Nephron (organoid): ENCODE measurements at regions not wholly inside any gene's neighbourhood (a gene's known extent, or its start where the extent isn't known, plus 50 kb on each side); places are given as distances from the start of the nearest gene placed in this dataset.

ENCODE experiments used
- H3K27ac Mint-ChIP-seq, 3 experiments: 2 replicates each; pipeline ENCODE4 v1.8.0; 2020; ENCODE audit warnings: mixed read lengths in 3 of 3, mild to moderate bottlenecking in 2 of 3, moderate library complexity in 1 of 3
- H3K27me3 Mint-ChIP-seq: 2 replicates; pipeline ENCODE4 v1.8.0; 2021; ENCODE audit warnings: low read depth, mild to moderate bottlenecking, moderate library complexity, mixed read lengths
- H3K36me3 Mint-ChIP-seq: 2 replicates; pipeline ENCODE4 v1.8.0; 2020; ENCODE audit warnings: low read depth, mixed read lengths
- H3K4me1 Mint-ChIP-seq: 2 replicates; pipeline ENCODE4 v1.8.0; 2020; ENCODE audit warnings: mixed read lengths
- H3K4me3 Mint-ChIP-seq, 3 experiments: 2 replicates each; pipeline ENCODE4 v1.8.0; 2020; ENCODE audit warnings: mild to moderate bottlenecking in 3 of 3, mixed read lengths in 3 of 3, moderate library complexity in 2 of 3
- H3K9me3 Mint-ChIP-seq: 2 replicates; pipeline ENCODE4 v1.8.0; 2020; ENCODE audit warnings: mixed read lengths
- TF ChIP-seq, protein P1 (sequence below), 3 experiments: fragments of 200-600 bp; sonication (generic); IDR thresholded peaks; one replicate each; pipeline ENCODE4 v1.5.0; 2021; ENCODE audit warnings: antibody characterized with exemption in 3 of 3; ENCODE audit not compliant: unreplicated experiment in 3 of 3

DNA sequence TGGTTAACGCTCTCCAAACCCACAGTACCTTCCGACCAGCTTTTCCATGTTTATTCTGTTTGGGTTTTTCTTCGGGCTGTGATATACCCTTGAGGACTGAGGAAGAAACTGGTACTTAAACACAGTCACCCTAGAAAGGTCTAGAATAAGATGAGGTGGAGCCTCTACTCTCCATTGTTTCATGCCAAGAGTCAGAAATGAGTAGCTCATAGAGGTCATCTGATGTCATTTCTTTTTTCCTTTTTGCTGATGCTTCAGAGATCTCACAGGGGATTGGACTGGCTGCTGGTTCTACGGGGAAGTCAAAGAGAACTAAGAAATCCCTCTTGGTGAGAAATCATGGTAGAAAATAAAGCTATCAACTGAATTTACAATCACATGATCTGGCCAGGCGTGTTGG lies 538.2 kb upstream of the TMEM132C start:
- Mint-ChIP-seq H3K9me3 (peaks cover 6% of the 10 kb centered on the region), H3K27me3 (peaks cover 6% of the 10 kb centered on the region), H3K4me1 (peaks cover 3% of the 10 kb centered on the region), H3K27ac (no peak overlapping the region), H3K4me3 (no peak overlapping the region), H3K36me3 (no peaks in the 10 kb centered on the region)
- TF ChIP-seq, protein P1, sequence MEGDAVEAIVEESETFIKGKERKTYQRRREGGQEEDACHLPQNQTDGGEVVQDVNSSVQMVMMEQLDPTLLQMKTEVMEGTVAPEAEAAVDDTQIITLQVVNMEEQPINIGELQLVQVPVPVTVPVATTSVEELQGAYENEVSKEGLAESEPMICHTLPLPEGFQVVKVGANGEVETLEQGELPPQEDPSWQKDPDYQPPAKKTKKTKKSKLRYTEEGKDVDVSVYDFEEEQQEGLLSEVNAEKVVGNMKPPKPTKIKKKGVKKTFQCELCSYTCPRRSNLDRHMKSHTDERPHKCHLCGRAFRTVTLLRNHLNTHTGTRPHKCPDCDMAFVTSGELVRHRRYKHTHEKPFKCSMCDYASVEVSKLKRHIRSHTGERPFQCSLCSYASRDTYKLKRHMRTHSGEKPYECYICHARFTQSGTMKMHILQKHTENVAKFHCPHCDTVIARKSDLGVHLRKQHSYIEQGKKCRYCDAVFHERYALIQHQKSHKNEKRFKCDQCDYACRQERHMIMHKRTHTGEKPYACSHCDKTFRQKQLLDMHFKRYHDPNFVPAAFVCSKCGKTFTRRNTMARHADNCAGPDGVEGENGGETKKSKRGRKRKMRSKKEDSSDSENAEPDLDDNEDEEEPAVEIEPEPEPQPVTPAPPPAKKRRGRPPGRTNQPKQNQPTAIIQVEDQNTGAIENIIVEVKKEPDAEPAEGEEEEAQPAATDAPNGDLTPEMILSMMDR (IDR thresholded peaks at IDR 0.05; ENCODE audit: unreplicated experiment in 3 of 3), result no peak

DNA sequence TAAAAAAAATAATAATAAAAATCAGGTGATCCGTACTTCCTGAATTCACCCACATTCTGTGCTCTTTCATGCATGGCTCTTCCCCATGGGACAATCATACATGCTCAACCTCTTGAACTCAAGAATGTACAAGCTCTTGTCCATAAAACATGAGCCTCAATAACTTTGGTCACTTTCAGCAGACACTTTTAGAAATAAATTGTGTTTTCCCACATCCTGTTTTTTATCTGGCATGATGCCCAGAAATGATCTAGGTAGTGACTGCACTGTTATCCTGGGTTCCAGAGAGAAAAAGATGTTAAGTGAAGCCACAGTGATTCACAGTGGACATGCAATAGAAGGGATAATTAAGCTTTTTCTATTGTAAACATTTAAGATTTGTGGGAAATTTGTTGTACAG lies 537.6 kb upstream of the TMEM132C start:
- no peak overlapping the region for H3K27ac Mint-ChIP-seq
- TF ChIP-seq, protein P1 (IDR thresholded peaks at IDR 0.05; ENCODE audit: unreplicated experiment in 3 of 3), result no peak
- H3K36me3 Mint-ChIP-seq, result no peaks in the 10 kb centered on the region
- H3K27me3 Mint-ChIP-seq, result peaks cover 6% of the 10 kb centered on the region
- no peak overlapping the region for H3K4me3 Mint-ChIP-seq
- no peaks in the 10 kb centered on the region for H3K4me1 Mint-ChIP-seq
- peaks cover 6% of the 10 kb centered on the region for H3K9me3 Mint-ChIP-seq

DNA sequence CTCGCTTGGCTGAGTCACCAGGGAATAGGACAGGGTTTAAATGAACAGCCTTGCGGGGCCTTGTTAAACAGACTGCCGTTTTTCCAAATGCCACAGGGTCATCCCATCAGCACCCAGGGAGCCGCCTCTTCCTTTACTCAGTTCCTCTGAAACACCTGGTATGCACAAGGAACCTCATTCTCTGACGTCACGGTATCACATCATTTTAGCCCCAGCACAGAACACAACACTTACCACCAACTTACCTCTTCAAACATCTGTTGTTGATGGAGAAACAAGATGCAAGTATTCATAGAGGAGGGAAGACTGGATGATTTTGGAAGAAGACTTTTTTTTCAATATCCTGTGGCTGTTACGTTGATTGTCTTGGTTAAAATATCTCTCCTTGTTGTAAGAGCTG lies 535.3 kb upstream of the TMEM132C start:
- H3K4me1 Mint-ChIP-seq, result no peaks in the 10 kb centered on the region
- TF ChIP-seq, protein P1 (IDR thresholded peaks at IDR 0.05; ENCODE audit: unreplicated experiment in 3 of 3), result no peak
- peaks cover 6% of the 10 kb centered on the region for H3K9me3 Mint-ChIP-seq
- no peak overlapping the region for H3K4me3 Mint-ChIP-seq
- no peak overlapping the region for H3K27ac Mint-ChIP-seq
- no peaks in the 10 kb centered on the region for H3K36me3 Mint-ChIP-seq
- peaks cover 12% of the 10 kb centered on the region for H3K27me3 Mint-ChIP-seq

DNA sequence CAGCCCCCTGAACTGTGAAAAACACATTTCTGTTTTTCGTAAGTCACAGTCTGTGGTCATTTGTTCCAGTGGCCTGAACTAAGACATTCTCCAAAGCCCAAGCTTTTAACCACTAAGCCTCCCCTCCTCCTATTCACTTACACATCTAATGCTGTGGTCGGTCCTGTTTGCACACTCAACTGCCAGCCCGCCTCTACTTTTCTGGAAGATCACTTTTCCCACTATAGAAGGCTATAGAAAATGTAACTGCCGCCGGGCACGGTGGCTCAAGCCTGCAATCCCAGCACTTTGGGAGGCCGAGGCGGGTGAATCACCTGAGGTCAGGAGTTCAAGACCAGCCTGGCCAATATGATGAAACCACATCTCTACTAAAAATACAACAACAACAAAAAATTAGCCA lies 524.7 kb upstream of the TMEM132C start:
- H3K27ac Mint-ChIP-seq, result no peak overlapping the region
- TF ChIP-seq, protein P1 (IDR thresholded peaks at IDR 0.05; ENCODE audit: unreplicated experiment in 3 of 3), result no peak
- no peak overlapping the region for H3K4me3 Mint-ChIP-seq
- H3K9me3 Mint-ChIP-seq, result peaks cover 3% of the 10 kb centered on the region
- H3K4me1 Mint-ChIP-seq, result no peaks in the 10 kb centered on the region
- H3K27me3 Mint-ChIP-seq, result peaks cover 31% of the 10 kb centered on the region
- no peaks in the 10 kb centered on the region for H3K36me3 Mint-ChIP-seq

DNA sequence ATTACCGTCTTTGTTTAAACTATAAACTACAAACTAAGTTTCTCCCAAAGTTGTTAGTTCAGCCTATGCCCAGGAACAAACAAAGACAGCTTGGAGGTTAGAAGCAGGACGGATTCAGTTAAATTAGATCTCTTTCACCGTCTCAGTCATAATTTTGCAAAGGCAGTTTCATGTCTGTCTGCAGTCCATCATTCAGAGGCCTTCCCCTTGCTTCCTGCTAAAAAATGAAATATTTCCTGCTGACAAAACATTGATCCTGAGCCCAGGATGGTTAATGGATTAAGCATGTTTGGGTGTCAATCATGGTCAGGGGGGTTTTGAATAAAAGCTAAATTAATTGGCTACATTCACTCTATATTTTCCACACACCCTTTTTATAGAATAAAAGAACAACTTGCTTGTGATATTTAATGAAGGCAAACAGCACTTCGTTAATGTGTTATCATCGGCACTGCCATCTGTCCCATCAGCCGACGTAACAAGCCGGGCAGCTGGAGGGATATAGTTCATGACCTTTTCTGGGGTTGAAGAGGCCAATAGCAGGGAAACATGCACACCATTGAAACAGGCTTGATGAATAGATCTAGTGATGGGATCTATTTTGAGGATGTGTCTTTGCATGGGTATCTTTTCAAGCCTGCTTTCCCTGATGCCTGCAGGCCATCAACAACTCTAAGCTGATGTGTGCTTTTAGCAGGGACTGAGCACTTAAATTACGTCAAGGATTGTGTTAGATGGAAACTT lies 521.3 kb upstream of the TMEM132C start:
- no peaks in the 10 kb centered on the region for H3K4me1 Mint-ChIP-seq
- H3K4me3 Mint-ChIP-seq, result no peak overlapping the region
- no peaks in the 10 kb centered on the region for H3K36me3 Mint-ChIP-seq
- H3K27me3 Mint-ChIP-seq, result peaks cover 48% of the 10 kb centered on the region
- no peak overlapping the region for H3K27ac Mint-ChIP-seq
- peaks cover 3% of the 10 kb centered on the region for H3K9me3 Mint-ChIP-seq
- TF ChIP-seq, protein P1 (IDR thresholded peaks at IDR 0.05; ENCODE audit: unreplicated experiment in 3 of 3), result no peak

DNA sequence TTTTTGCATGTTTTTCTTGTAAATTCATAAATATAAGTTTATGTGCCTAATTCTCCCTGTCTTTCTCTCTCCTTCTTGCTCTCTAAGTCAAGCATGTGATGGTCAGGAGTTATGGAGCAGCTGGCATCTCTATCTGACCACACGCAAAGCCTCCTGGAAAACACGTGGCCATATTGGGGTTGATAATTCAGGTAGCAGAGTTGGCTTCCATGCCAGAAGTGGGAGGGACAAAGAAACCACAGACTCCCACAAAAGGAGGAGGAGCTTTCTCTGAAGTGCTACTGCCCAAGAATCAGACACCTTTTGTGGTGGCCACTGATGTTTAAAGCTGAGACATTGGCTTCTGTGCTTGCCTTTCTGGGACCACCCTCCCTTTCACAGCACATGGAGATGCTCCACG lies 517.6 kb upstream of the TMEM132C start:
- Mint-ChIP-seq H3K27ac (no peak overlapping the region), H3K4me1 (no peaks in the 10 kb centered on the region), H3K4me3 (no peak overlapping the region), H3K27me3 (peaks cover 46% of the 10 kb centered on the region), H3K36me3 (no peaks in the 10 kb centered on the region), H3K9me3 (peaks cover 4% of the 10 kb centered on the region)
- TF ChIP-seq, protein P1 (IDR thresholded peaks at IDR 0.05; ENCODE audit: unreplicated experiment in 3 of 3), result no peak
